Central memory CD8-positive, alpha-beta T cell (primary cell): ENCODE measurements at regions not wholly inside any gene's neighbourhood (a gene's known extent, or its start where the extent isn't known, plus 50 kb on each side); places are given as distances from the start of the nearest gene placed in this dataset.
A peak's percentile ranks its signal among the peaks of the same experiment; 100 is the strongest.

ENCODE experiments used
- ATAC-seq: fragments of 150-1000 bp; cut with Tn5 transposase; replicated peaks from 2 replicates; pipeline ENCODE4 v1.10.0; 2022; ENCODE audit warnings: mild to moderate bottlenecking, moderate FRiP score, moderate number of reproducible peaks; ENCODE audit not compliant: poor library complexity, severe bottlenecking; ENCODE audit errors: extremely low read depth
- DNase-seq, 2 donors: peaks; one replicate each; pipeline ENCODE4 v3.0.0; 2021; ENCODE audit warnings: low spot score in 2 of 2
- H3K27ac Mint-ChIP-seq: one replicate; pipeline ENCODE4 v1.8.0; 2022; ENCODE audit warnings: low read depth, mild to moderate bottlenecking, moderate library complexity, mixed read lengths
- H3K27me3 Mint-ChIP-seq: one replicate; pipeline ENCODE4 v1.8.0; 2022; ENCODE audit warnings: mixed read lengths
- H3K36me3 Mint-ChIP-seq: one replicate; pipeline ENCODE4 v1.8.0; 2022; ENCODE audit warnings: mild to moderate bottlenecking, moderate library complexity, mixed read lengths; ENCODE audit not compliant: insufficient read depth
- H3K4me1 Mint-ChIP-seq: one replicate; pipeline ENCODE4 v1.8.0; 2022; ENCODE audit warnings: mixed read lengths
- H3K4me3 Mint-ChIP-seq: one replicate; pipeline ENCODE4 v1.8.0; 2022; ENCODE audit warnings: mild to moderate bottlenecking, moderate library complexity, mixed read lengths
- H3K9me3 Mint-ChIP-seq: one replicate; pipeline ENCODE4 v1.8.0; 2022; ENCODE audit warnings: mixed read lengths

- Mint-ChIP-seq H3K4me1 (no peaks in the 10 kb centered on the region), H3K27ac (no peak overlapping the region), H3K9me3 (no peaks in the 10 kb centered on the region), H3K4me3 (no peak overlapping the region), H3K27me3 (peaks cover 44% of the 10 kb centered on the region), H3K36me3 (peaks cover 1% of the 10 kb centered on the region)
- DNase-seq, result no peak
- no peak for ATAC-seq
Observed at GRCh38 chr6:138601128-138601527, 101.8 kb upstream of the NHSL1 start.

- H3K27ac Mint-ChIP-seq, result no peak overlapping the region
- ATAC-seq, result no peak
- no peaks in the 10 kb centered on the region for H3K9me3 Mint-ChIP-seq
- peaks cover 75% of the 10 kb centered on the region for H3K27me3 Mint-ChIP-seq
- no peaks in the 10 kb centered on the region for H3K36me3 Mint-ChIP-seq
- H3K4me1 Mint-ChIP-seq, result no peaks in the 10 kb centered on the region
- H3K4me3 Mint-ChIP-seq, result no peak overlapping the region
- no peak for DNase-seq
Observed at GRCh38 chr6:138605958-138606357, 106.7 kb upstream of the NHSL1 start.

GRCh38 chr6:138607478-138608433, 108.5 kb upstream of the NHSL1 start:
- peaks cover 65% of the 10 kb centered on the region for H3K27me3 Mint-ChIP-seq
- H3K4me3 Mint-ChIP-seq, result no peak overlapping the region
- H3K4me1 Mint-ChIP-seq, result no peaks in the 10 kb centered on the region
- H3K9me3 Mint-ChIP-seq, result no peaks in the 10 kb centered on the region
- H3K27ac Mint-ChIP-seq, result no peak overlapping the region
- DNase-seq, result no peak
- ATAC-seq, result no peak
- no peaks in the 10 kb centered on the region for H3K36me3 Mint-ChIP-seq

- ATAC-seq (no peak), DNase-seq (no peak)
- Mint-ChIP-seq H3K4me1 (no peaks in the 10 kb centered on the region), H3K27me3 (peaks cover 55% of the 10 kb centered on the region), H3K9me3 (no peaks in the 10 kb centered on the region), H3K36me3 (no peaks in the 10 kb centered on the region), H3K27ac (no peak overlapping the region), H3K4me3 (no peak overlapping the region)
Observed at GRCh38 chr6:138608896-138609295, 109.6 kb upstream of the NHSL1 start.

GRCh38 chr6:138609801-138610430, 110.6 kb upstream of the NHSL1 start:
- no peak for ATAC-seq
- no peak overlapping the region for H3K4me3 Mint-ChIP-seq
- H3K4me1 Mint-ChIP-seq, result no peaks in the 10 kb centered on the region
- H3K36me3 Mint-ChIP-seq, result no peaks in the 10 kb centered on the region
- peaks cover 45% of the 10 kb centered on the region for H3K27me3 Mint-ChIP-seq
- no peak for DNase-seq
- no peak overlapping the region for H3K27ac Mint-ChIP-seq
- no peaks in the 10 kb centered on the region for H3K9me3 Mint-ChIP-seq

- DNase-seq (no peak), ATAC-seq (no peak)
- Mint-ChIP-seq H3K27ac (no peak overlapping the region), H3K4me1 (no peaks in the 10 kb centered on the region), H3K4me3 (no peak overlapping the region), H3K9me3 (no peaks in the 10 kb centered on the region), H3K36me3 (no peaks in the 10 kb centered on the region), H3K27me3 (peaks cover 44% of the 10 kb centered on the region)
Observed at GRCh38 chr6:138610816-138611215, 111.5 kb upstream of the NHSL1 start.

GRCh38 chr6:138614151-138614550, 114.9 kb upstream of the NHSL1 start:
- no peak for DNase-seq
- H3K27ac Mint-ChIP-seq, result no peak overlapping the region
- H3K4me3 Mint-ChIP-seq, result no peak overlapping the region
- peaks cover 36% of the 10 kb centered on the region for H3K27me3 Mint-ChIP-seq
- ATAC-seq, result no peak
- H3K36me3 Mint-ChIP-seq, result no peaks in the 10 kb centered on the region
- H3K4me1 Mint-ChIP-seq, result no peaks in the 10 kb centered on the region
- H3K9me3 Mint-ChIP-seq, result no peaks in the 10 kb centered on the region

GRCh38 chr6:138618168-138618567, 118.9 kb upstream of the NHSL1 start:
- Mint-ChIP-seq H3K9me3 (no peaks in the 10 kb centered on the region), H3K36me3 (no peaks in the 10 kb centered on the region), H3K27ac (no peak overlapping the region), H3K27me3 (peaks cover 20% of the 10 kb centered on the region), H3K4me3 (no peak overlapping the region), H3K4me1 (no peaks in the 10 kb centered on the region)
- DNase-seq, result no peak
- ATAC-seq, result no peak

GRCh38 chr6:138620630-138621029, 121.3 kb upstream of the NHSL1 start:
- ATAC-seq, result no peak
- H3K36me3 Mint-ChIP-seq, result no peaks in the 10 kb centered on the region
- H3K9me3 Mint-ChIP-seq, result no peaks in the 10 kb centered on the region
- H3K27ac Mint-ChIP-seq, result peak overlapping the region; percentile 17
- H3K4me1 Mint-ChIP-seq, result no peaks in the 10 kb centered on the region
- peaks cover 13% of the 10 kb centered on the region for H3K27me3 Mint-ChIP-seq
- no peak for DNase-seq
- no peak overlapping the region for H3K4me3 Mint-ChIP-seq

- DNase-seq, result no peak
- H3K36me3 Mint-ChIP-seq, result no peaks in the 10 kb centered on the region
- no peaks in the 10 kb centered on the region for H3K9me3 Mint-ChIP-seq
- H3K27me3 Mint-ChIP-seq, result no peaks in the 10 kb centered on the region
- H3K27ac Mint-ChIP-seq, result no peak overlapping the region
- H3K4me1 Mint-ChIP-seq, result no peaks in the 10 kb centered on the region
- ATAC-seq, result no peak
- H3K4me3 Mint-ChIP-seq, result no peak overlapping the region
Observed at GRCh38 chr6:138622967-138623366, 123.7 kb upstream of the NHSL1 start.

GRCh38 chr6:138631566-138631965, 132.3 kb upstream of the NHSL1 start:
- peaks cover 63% of the 10 kb centered on the region for H3K27me3 Mint-ChIP-seq
- no peaks in the 10 kb centered on the region for H3K36me3 Mint-ChIP-seq
- no peak for DNase-seq
- ATAC-seq, result no peak
- no peaks in the 10 kb centered on the region for H3K4me1 Mint-ChIP-seq
- H3K4me3 Mint-ChIP-seq, result no peak overlapping the region
- no peak overlapping the region for H3K27ac Mint-ChIP-seq
- H3K9me3 Mint-ChIP-seq, result no peaks in the 10 kb centered on the region

- no peaks in the 10 kb centered on the region for H3K36me3 Mint-ChIP-seq
Observed at GRCh38 chr6:138637822-138638221, 135.7 kb upstream of the CCDC28A start.

GRCh38 chr6:138638604-138639003, 135.0 kb upstream of the CCDC28A start:
- H3K27me3 Mint-ChIP-seq, result peaks cover 38% of the 10 kb centered on the region
- H3K27ac Mint-ChIP-seq, result no peak overlapping the region
- no peaks in the 10 kb centered on the region for H3K36me3 Mint-ChIP-seq
- DNase-seq, result no peak
- no peaks in the 10 kb centered on the region for H3K4me1 Mint-ChIP-seq
- no peak overlapping the region for H3K4me3 Mint-ChIP-seq
- ATAC-seq, result no peak
- H3K9me3 Mint-ChIP-seq, result no peaks in the 10 kb centered on the region

More at GRCh38 chr6:138637822-138638221, 135.7 kb upstream of the CCDC28A start:
- no peaks in the 10 kb centered on the region for H3K4me1 Mint-ChIP-seq
- no peak overlapping the region for H3K27ac Mint-ChIP-seq
- DNase-seq, result no peak
- ATAC-seq, result no peak
- H3K27me3 Mint-ChIP-seq, result peaks cover 46% of the 10 kb centered on the region
- H3K9me3 Mint-ChIP-seq, result no peaks in the 10 kb centered on the region
- no peak overlapping the region for H3K4me3 Mint-ChIP-seq
